Adrenal gland (tissue), 5 donors: ENCODE measurements at regions not wholly inside any gene's neighbourhood (a gene's known extent, or its start where the extent isn't known, plus 50 kb on each side); places are given as distances from the start of the nearest gene placed in this dataset.

ENCODE experiments used
- CTCF ChIP-seq, 6 experiments: fragments of 450-650 bp in 4 of 6; fragments of 200-600 bp in 2 of 6; sonication (generic) in 1 of 6; IDR thresholded peaks; 1 replicate in 5 of 6; 2 replicates in 1 of 6; pipeline versions ENCODE4 v1.5.1 to v1.8.0; 2016 to 2021; ENCODE audit warnings: antibody characterized with exemption in 6 of 6, mild to moderate bottlenecking in 2 of 6, moderate library complexity in 1 of 6
- POLR2A ChIP-seq, 2 donors: fragments of 450-650 bp; IDR thresholded peaks; one replicate each; pipeline ENCODE4 v1.6.1; 2017; ENCODE audit warnings: antibody characterized with exemption in 2 of 2, mild to moderate bottlenecking in 2 of 2, moderate library complexity in 1 of 2
- donor health status: DM: no; HTN: no; CAD: no.

DNA sequence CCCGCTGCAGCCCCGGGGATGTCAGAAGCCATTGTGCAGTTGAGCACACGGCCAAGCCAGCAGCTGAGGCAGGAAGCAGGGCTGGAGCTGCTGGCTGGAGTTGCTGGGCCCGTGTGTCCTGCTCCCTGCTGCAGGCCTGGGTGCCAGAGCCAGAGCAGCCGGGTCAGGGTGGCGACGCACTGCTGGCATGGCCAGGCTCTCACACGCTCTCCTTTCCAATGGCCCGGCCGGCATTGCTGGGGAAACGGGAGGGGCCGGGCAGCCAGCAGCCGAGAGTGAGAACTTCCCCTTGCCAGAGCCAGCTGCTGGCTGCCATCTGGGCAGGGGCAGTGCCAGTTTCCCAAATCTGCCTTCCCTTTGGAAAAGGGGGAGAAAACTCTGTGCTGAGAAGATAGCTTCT is 82.4 kb upstream of the PROX1 start:
- no peak for TF ChIP-seq POLR2A (IDR thresholded peaks at IDR 0.05)
- no peak for TF ChIP-seq CTCF (IDR thresholded peaks at IDR 0.05)
